Fibroblast of skin of right quadriceps (primary cell): ENCODE measurements at regions not wholly inside any gene's neighbourhood (a gene's known extent, or its start where the extent isn't known, plus 50 kb on each side); places are given as distances from the start of the nearest gene placed in this dataset.

ENCODE experiments used
- DNase-seq: peaks from one replicate; pipeline ENCODE4 v3.0.0-alpha.2; 2013

DNA sequence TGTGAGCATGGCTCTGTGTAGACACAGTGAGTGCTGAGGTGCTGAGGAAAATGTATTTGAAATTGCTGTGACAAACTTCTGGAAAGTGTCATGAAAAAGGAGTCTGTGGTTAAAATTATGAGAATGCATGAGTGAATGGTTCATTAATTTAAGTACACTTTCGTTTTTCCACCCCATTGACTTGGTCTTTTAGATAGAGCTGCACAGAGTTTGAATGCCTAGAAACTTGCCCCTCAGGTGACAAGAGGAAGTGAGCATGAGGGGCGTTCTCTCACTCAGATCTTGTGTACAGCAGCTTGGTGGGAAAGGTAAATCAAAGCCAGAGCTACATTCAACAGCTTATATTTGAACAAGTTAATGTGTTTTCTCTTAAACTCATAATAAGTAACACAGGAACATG lies 296.8 kb downstream of the WDR72 start:
- DNase-seq, result no peak

DNA sequence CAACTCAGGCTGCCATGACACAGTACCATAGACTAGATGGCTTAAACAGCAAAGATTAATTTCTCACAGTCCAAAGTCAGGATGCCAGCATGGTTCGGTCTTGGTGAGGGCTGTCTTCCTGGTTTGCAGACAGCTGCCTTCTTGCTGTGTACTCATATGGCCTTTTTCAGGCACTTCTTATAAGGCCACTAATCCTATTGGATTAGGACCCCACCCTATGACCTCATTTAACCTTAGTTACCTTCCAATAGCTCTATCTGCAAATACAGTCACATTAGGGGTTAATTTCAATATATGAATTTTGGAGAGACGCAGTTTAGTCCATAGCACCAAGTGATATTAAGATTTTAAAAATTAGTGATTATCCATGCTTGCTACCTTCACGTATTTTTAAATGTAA lies 297.8 kb downstream of the WDR72 start:
- DNase-seq, result no peak

DNA sequence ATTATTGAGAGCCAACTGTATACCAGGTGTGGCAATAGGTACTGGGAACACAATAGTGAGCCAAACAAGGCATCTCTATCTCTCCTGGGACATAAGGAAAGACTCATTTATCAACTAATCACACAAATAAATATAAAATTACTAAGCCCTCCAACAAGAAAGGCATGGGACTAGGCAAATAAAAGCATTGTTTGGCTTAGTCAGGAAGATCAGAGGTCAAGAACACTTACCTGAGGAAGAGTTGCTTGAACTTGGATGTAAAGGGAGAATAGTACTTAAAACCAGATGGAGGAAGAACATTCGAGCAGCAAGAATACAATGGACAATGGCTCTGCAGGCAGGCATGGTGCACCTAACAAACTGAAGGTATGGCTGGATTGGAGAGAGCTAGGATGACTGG lies 300.7 kb downstream of the WDR72 start:
- DNase-seq, result no peak

DNA sequence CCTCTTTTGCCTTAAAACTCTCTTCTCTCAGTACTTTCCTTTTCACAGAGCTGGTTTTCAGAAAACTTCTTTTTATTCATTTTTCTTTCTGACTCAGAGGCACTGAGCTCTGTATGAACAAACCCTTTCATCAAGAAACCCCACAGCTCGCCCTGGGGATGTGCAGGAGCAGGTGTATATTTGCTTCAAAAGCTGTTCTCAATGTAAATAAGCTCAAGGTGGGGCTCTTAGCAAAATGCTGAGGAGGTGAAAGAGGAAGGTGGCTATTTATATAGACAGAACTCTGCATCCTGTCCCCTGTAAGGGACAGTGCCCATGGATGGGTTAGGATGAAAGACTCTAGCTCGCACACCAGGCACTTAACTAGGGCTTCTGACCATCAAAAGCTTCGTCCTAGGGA lies 302.0 kb downstream of the WDR72 start:
- DNase-seq, result no peak

DNA sequence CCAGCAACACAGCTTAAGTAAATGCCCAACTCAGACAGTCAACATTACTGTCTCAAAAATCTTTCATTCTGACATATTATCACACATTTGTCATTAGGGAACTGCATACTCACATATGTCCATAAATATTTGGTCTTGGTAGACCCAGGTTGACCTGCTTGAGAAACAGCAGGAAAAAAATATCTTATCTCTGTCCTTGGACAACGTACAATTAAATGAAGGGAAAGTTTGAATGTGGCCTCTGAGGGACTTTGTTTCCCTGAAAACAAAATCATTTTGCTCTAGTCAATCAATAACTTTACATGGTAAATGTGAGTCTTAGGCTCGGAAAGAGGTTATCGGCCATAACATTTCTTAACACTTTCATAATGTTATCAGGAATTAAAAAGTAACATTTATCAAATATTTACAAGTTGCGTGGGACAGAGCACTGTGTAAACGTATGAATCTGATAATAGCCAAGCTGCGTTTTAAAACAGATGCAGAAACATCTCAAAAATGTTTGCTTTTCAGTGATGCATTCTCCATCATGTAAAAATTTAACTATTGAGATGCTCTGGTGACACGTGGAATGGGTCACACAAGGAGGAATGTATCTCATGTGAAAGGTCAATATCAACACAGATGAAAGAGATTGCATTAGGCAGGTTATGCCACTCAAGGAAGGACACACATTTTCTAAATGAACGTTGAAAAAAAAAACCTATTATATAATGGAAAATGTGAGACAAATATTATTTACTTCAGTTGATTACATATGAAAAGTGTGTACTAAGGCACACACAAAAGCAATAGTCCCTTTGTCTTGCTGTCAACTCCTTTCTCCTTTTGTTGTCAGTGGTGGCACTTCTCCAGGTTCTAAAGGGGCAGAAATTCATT lies 304.4 kb downstream of the WDR72 start:
- DNase-seq, result no peak

DNA sequence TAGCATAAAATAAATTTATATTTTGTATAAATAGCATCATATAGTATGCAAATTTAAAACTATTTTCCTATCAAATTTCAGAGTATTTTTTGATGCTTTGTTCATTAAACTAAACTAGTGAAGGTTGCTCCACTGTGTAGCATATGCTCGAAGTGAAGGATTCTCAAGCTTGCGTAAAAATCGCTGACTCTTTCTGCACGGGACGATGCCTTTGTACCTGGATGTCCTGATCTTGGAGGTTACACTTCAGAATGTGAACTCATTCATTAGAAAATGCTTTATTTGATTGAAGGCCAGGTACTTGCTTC lies 305.0 kb downstream of the WDR72 start:
- DNase-seq, result no peak

DNA sequence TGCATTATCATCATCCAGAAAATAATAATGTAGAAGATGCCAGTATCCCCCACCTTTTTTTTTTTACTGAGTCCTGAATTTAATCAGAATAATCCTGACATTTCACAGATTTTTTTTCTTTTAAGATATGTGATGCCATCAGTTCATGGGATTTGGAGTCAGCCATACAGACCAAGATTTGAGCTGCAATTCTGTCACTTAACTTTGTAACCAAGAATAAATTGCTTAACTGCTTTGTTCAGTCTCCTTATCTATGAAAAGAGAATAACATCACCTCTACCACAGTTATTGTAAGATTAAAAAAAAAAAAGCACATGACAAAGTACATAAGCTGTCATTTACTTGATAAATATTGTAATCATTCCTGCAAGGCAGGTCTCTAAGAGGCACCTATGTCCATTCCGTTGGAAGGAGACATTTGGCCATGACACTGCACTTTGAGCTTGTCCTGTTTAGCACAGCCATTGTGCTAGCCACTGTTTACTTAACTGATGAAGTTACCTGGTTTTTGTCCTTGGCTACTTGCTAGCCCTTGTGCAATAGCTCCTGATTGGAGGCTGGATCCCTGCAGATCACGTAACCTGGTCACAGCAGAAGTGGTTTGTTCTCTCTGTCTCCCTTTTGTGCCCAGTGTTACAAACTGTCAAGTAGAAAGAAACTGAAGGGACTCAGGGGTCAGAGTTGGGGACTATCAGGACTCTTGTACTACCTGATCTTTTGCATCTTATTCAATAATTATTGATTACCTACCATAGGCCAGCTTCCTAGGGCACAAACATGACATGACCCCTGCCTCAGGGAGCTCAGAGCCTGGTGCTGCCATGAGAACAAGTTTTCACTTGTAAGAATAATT lies 306.0 kb downstream of the WDR72 start:
- DNase-seq, result no peak

DNA sequence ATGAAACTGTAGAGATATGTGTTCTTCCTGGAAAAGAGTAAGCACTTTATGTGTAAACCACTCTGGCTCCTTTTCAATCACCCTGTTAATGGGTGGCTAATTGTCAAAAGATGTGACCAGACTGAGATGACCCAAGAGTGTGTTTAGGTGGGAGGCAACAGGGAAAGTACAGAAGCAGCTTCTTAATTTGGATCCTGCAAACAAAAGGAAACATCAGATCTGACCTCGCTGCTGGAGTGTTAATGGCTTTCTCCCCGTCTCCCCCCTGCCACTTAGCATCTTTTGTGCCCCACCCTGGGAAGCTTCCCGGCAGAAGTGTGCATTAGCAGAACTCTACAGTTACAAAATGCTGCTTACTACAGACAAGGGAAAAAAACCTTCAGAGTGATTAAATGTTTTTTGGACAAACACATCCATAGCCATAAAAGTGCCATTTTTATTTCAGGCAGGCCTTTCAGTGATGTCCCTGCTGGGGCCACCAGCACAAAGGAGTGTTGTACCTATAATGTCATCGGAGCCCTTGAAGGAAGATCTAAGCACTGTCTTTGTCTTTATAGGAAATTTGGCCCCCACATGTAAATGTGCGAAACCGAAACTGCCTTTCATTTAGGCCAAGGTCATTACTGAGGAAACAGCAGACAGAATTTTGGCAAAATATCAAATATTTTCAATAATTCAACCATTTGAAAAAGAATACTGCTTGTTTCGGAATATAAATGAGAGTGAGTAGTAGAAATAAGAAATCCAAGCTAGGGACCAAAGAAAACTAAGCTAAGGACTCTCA lies 311.0 kb downstream of the WDR72 start:
- DNase-seq, result no peak

DNA sequence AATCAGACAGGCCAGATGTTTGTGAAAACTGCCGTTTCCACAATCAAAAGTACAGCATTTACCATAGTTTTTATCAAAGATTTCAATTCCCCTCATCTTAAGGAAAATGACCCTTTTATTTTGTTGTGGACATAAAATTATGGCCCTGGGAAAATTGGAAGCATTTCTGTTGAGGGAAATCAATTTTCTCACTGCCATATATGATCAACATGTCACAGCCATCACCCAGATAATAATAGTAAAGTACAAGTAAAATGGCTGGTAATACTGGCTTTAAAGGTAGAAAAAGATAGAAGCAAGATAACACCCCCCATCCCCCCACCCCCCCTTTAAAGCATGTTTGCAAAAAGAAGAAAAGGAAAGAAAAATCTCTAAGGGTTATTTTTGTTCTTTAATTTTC lies 311.7 kb downstream of the WDR72 start:
- no peak for DNase-seq

DNA sequence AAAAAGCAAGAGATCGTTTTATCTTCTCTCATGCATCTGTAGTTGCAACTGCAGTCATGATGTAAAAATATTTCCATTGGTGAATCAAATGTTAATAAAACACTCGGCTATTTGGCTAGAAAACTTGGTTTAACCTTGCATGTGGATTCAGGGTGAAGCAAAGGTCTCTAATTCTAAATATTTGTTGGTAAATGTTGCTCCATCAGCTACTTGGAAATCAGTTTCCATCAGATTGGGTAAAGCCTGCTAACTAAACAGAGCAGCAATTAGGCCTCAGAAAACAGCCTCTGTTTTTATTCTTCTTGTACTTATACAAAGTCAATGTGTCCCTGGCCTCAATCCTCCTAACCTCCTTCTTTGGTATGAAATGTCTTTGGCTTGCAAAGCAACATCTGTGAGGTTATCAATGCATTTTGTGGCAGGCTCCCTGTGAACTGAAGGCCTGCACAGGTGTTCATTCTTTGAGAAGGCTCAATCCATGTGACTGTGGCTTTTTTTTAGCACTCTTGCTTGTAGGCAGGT lies 312.3 kb downstream of the WDR72 start:
- no peak for DNase-seq

DNA sequence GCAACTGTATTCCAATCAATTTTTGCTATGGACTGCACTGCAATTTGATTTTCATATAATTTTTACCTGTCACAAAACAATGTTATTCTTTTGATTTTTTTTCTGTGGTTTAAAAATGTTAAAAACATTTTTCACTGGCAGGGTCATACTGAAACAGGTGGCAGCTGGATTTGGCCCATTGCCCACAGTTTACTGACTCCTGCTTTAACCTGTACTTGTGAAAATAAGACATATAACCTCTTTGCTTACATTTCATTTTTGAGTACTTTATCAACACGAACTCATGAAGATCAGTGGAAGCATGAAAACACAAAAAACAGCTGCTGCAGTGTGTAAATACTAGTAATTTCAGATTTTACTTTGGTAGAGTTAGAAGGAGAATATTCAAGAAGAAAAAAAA lies 313.1 kb downstream of the WDR72 start:
- no peak for DNase-seq

DNA sequence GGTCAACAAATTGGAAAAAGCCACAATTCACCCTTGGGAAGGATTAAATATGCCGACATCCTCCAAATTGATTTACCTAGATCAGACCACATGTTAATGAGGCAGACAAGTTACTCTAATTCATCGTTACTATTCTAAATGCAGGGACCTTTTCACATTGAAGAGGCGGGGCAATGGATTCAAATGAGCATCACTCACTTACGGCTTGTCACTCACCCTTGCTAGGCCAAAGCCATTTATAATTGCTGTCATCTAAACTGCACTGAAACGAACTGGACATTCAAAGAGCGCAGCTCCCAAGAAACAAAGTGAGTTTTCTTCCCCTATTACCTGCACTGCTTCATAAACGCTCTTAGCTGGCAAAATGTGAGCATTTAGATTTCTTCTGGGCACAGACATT lies 313.9 kb downstream of the WDR72 start:
- DNase-seq, result no peak

DNA sequence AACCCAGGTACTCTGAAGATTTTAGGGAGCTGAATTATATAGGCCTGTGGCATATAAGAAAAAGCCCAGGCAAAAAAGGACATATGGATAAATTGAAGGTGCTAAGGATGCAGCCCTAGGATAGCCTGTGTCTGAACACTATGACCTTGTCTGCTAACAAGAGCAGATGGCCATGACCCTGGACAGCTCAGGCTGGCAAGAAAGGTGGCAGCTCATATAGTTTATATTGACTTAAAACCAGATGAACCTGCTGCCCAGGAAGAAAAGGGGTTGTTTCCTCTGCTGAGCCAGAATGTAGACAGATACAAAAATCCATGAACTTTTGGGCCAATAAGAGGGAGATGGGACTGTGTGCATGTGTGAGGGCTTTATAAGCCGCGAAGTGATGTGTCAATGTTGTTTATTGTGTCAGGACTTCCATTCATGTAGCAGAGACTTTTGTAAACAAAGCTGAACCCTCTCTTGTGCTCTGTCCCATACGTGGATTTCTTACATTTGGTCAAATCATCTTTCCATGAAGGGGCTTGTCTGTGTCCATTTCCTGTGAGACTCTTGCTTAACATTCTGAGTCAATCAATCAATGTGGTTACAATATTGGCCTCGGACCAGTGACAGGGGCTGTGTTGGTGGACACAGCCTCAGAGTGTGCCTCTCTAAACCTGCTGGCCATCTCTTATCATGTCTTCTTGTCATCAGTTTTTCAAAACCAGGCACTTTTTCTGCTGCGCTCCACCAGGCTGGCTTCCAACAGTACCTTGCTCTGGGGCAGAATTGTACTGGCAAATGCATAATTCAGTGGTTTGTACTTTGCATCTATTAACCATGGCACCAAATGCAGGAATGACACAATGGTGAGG lies 321.2 kb downstream of the WDR72 start:
- no peak for DNase-seq

DNA sequence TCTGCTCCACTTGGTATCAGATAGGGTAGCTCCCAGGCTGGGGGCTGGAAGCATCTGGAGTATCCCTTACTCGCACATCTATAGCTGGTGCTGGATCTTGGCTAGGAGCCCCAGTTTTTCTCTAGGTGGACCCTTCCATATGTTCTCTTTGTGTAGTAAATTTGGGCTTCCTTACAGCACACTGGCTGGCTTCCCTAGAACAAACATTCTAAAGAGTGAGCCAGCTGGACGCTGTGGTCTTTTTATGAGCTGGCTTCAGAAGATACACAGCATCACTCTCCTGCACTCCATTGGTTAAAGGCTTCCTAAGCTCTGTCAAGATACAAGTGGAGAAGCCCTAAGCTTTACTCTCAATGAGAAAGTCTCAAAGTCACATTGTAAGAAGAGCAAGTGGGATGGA lies 322.1 kb downstream of the WDR72 start:
- no peak for DNase-seq

DNA sequence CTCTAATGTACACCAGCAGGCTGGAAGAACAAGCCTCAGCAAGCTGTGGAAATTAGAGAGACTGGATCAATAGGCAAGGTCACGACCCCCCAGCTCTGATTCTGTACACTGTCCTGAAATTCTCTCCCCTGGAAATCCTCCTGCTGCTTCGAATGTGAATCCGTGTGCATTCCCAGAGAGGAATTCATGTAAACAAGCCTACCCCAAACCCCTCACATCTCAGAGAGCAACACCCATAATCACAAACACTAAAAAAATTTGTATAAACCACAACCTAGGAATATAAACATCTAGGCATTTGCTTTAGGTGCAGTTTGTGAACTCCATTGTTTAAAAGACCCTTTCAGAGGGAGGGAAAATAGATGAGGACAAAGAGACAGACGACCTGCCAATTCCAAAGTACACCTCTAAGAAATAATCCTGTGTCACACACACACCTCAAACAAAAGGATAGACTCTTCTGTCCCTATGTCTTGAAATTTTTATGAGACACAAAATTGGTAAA lies 325.2 kb downstream of the WDR72 start:
- DNase-seq, result no peak

DNA sequence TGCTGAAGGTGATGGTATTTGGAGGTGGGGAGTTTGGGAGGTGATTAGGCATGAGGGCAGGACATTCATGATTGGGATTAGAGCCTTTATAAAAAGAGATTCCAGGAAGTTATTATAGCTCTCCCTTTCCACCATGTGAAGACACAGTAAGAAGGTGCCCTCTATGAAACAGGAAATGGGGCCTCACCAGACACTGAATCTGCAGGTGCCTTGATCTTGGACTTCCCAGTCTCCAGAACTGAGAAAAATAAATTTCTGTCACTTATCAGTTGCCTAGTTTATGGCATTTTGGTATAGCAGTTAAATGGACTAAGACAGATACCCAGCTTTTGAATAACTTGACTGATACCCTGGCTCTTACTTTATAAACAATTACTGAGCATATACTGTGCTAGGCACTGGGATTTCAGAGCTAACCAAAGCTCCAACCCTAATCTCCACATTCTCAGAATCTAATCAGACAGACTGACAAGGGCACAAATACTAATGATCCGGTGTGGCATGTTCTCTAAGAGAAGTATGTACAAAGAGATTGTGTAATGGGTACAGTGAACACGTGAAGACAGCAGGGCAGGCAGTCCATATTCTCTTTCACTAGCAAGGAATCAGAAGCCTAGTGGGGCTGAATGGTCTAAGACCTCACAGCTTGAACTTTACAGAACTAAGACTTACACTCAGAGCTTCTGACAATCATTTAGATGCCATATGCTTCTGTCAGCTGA lies 343.1 kb downstream of the WDR72 start:
- no peak for DNase-seq

DNA sequence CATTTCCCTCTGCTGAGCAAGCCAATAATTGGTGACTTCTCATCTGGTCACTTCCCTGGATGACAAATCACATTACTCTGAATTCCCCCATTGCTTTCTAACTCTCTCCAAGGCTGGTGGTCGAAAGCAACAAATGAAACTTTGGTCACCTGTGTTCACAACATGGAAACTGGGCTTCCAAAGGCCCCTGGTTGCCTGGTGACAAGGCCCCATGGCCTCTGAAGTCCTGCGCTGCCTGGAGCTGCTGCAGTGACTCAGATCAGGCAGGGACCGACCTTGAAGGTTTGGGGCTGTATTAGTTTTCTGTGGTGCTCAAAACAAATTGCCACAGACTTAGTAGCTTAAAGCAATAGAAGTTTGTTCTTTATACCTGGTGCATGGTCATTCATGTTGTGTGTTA lies 345.3 kb downstream of the WDR72 start:
- no peak for DNase-seq

DNA sequence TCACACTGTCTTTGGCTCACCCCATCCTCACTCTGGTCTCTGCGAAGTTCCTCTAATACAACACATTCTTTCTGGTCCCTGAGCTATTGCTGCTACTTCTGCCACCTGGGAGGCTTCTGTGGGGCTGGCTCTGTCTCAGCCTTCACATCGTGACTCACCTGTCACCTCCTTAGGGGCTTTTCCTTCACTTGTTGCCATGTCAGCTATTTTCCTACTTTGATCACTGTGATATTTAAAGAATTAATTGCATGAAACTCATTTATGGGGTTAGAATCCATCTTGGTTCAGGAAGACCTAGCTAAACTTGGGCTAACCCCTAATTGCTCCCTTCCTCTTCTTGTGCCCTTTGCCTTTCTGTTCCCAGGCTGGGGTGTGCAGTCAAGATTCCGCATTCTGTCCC lies 346.9 kb downstream of the WDR72 start:
- DNase-seq, result no peak

DNA sequence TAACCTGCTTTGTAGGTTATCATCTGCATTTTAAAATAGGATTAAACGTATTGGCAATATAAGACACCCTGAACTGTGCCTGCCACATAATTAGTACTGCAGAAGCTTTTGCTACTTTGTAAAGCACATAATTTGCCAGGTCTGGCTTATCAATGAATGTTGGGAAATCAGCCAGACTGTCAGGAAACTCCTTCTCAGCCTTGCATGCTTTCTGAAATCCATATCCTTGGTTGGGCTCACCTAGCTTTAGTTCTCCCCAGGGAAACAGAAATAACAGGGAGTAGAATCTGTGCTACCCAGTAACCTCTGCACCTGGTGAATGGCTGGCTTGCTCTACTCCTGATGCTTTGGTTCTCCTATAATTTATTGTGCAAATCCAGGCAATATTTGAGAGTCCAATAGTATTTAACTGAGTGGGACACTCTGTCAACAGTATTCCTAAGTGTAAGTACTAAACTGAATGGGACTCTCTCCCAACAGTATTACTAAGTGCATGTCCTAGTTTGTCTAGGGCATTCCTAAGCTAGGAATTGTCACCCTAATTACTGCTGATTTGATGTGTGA lies 354.5 kb downstream of the WDR72 start:
- no peak for DNase-seq

DNA sequence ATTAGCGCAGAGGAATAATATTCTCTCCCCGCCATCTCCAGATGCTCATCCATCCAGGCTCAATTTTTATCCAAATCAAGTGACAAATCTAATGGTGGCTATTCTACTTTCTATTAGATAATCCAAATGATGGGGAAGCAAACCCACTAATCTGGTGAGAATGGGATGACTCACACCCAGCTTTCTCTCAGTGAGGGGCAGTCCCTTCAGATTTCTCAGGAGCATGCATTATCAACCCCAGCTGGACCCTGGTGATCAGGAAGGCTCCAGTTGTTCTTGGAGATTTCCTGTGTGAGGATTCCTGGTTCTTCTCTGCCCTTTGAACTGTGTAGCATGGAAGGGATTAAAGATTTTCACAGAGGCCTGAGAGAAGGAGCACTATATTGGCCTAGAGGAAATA lies 358.0 kb downstream of the WDR72 start:
- DNase-seq, result no peak

DNA sequence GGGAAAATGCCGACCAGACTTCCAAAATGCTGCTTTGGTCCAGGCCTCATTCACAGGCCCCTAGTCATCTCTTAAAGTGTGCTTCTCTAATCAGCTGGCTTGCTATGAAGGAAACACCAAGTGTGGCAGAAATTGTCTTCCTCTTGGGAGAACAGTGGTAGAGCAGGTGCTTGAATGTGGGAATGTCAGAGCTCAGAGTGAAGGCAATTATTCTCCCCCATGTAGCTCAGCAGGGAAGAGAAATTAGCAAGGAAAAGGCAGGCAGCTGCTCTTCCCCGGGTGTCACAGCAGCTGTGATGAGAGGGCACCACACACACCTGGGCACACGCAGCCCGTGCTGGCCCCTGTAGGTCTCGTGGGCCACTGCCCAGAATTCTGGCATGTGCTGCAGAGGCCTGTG lies 358.5 kb downstream of the WDR72 start:
- no peak for DNase-seq
